NCI-H146 treated with DMSO at 0.1 percent for 48 hours (cell line): ENCODE measurements at regions not wholly inside any gene's neighbourhood (a gene's known extent, or its start where the extent isn't known, plus 50 kb on each side); places are given as distances from the start of the nearest gene placed in this dataset.
"Not testable (repeated sequence)": the region's sequence is repeated elsewhere in the genome, so short reads cannot be mapped to it uniquely, and the experiment has no call there.

Source experiments
- DNase-seq: peaks from one replicate; lab custom pipeline; 2025; ENCODE audit not compliant: unreplicated experiment; lab: John Stamatoyannopoulos, UW

- DNase-seq = no peak
Measured at GRCh38 chr6:18586133-18586532, 199.0 kb downstream of the RNF144B start.

- peak; percentile 59 for DNase-seq
Measured at GRCh38 chr6:18595774-18596530, 208.8 kb downstream of the RNF144B start.

- DNase-seq = no peak
Measured at GRCh38 chr6:18596531-18596835, 209.3 kb downstream of the RNF144B start.

- no peak for DNase-seq
Measured at GRCh38 chr6:18598551-18599264, 211.6 kb downstream of the RNF144B start.

GRCh38 chr6:18600255-18600654 lies 213.1 kb downstream of the RNF144B start:
- DNase-seq = no peak

GRCh38 chr6:18601516-18602020 lies 214.4 kb downstream of the RNF144B start:
- peak; percentile 20 for DNase-seq

GRCh38 chr6:18602931-18603330 lies 215.8 kb downstream of the RNF144B start:
- DNase-seq = no peak

GRCh38 chr6:18603361-18603760 lies 216.2 kb downstream of the RNF144B start:
- DNase-seq = no peak

- DNase-seq = no peak
Measured at GRCh38 chr6:18605841-18606240, 218.7 kb downstream of the RNF144B start.

- no peak for DNase-seq
Measured at GRCh38 chr6:18609715-18610114, 222.6 kb downstream of the RNF144B start.

- no peak for DNase-seq
Measured at GRCh38 chr6:18613319-18613925, 226.3 kb downstream of the RNF144B start.

- DNase-seq = no peak
Measured at GRCh38 chr6:18629571-18629970, 242.4 kb downstream of the RNF144B start.

GRCh38 chr6:18632670-18633410 lies 245.7 kb downstream of the RNF144B start:
- DNase-seq = no peak

GRCh38 chr6:18634912-18635311 lies 247.8 kb downstream of the RNF144B start:
- DNase-seq = no peak

- DNase-seq = no peak
Measured at GRCh38 chr6:18640134-18640533, 253.0 kb downstream of the RNF144B start.

- DNase-seq = no peak
Measured at GRCh38 chr6:18640754-18641153, 253.6 kb downstream of the RNF144B start.

GRCh38 chr6:18654821-18655220 lies 267.7 kb downstream of the RNF144B start:
- DNase-seq = no peak

GRCh38 chr6:18656506-18656905 lies 269.4 kb downstream of the RNF144B start:
- DNase-seq = no peak

GRCh38 chr6:18659994-18660393 lies 272.8 kb downstream of the RNF144B start:
- not testable (repeated sequence) for DNase-seq

- peak; percentile 99 for DNase-seq
Measured at GRCh38 chr6:18663011-18663410, 275.9 kb downstream of the RNF144B start.

GRCh38 chr6:18664401-18664800 lies 277.3 kb downstream of the RNF144B start:
- no peak for DNase-seq
